HCT116 (cell line): ENCODE measurements at regions not wholly inside any gene's neighbourhood (a gene's known extent, or its start where the extent isn't known, plus 50 kb on each side); places are given as distances from the start of the nearest gene placed in this dataset.

Experiments used
- ATAC-seq: fragments of 200-7000 bp; cut with Tn5 transposase; 2 replicates; pipeline ENCODE4 v1.9.1; 2020; ENCODE audit warnings: mild to moderate bottlenecking, moderate library complexity
- BruUV-seq: library from RNA; stranded (reverse); fragments of 400-500 nt; replicated peaks from 2 replicates; lab custom pipeline; 2021; lab: Mats Ljungman, UMichigan
- CTCF ChIA-PET: fragments of 300-600 bp; sonication (Branson Sonifier 250); formaldehyde crosslinking; loops from one replicate; lab custom pipeline; 2021; ENCODE audit warnings: antibody characterized with exemption; lab: Charles Lee
- POLR2A ChIA-PET: fragments of 300-600, 350-600 bp; sonication (Branson Sonifier 250); formaldehyde crosslinking; loops from one replicate; lab custom pipeline; 2021; ENCODE audit warnings: antibody characterized with exemption; lab: Charles Lee
- RAD21 ChIA-PET, 2 experiments: fragments of 300-600 bp; sonication (Branson Sonifier 250); formaldehyde crosslinking; loops; one replicate each; lab custom pipeline; 2023; ENCODE audit warnings: low total read pairs in 2 of 2; ENCODE audit not compliant: uncharacterized antibody in 2 of 2, unreplicated experiment in 2 of 2, low non-redundant PET in 1 of 2; lab: Charles Lee
- DNase-seq: peaks from one replicate; pipeline ENCODE4 v3.0.0-alpha.2; 2010; ENCODE audit warnings: low read depth, low spot score
- H2AFZ ChIP-seq: fragments of 200-600 bp; shearing (Covaris generic), sonication (generic); 2 replicates; pipeline ENCODE4 v1.6.1; 2017; ENCODE audit warnings: low read depth, mixed run types, mixed read lengths, antibody characterized with exemption, low read length; ENCODE audit not compliant: poor library complexity, severe bottlenecking
- H3K27ac ChIP-seq: 2 replicates; pipeline ENCODE4 v1.5.1; 2012; ENCODE audit warnings: low read depth, low read length
- H3K27me3 ChIP-seq: fragments of 200-600 bp; sonication (generic); 2 replicates; pipeline ENCODE4 v1.6.1; 2016; ENCODE audit warnings: mixed run types, low read length, mixed read lengths; ENCODE audit not compliant: insufficient read depth
- H3K36me3 ChIP-seq, 2 experiments: fragments of 200-500 bp in 1 of 2; fragments of 200-600 bp in 1 of 2; sonication (Bioruptor generic) in 1 of 2; sonication (generic) in 1 of 2; 2 replicates each; pipeline versions ENCODE4 v1.5.1 to v1.6.1; 2014 to 2016; ENCODE audit warnings: low read length in 2 of 2, inconsistent platforms in 1 of 2, mixed read lengths in 1 of 2, mixed run types in 1 of 2; ENCODE audit not compliant: insufficient read depth in 2 of 2, control insufficient read depth in 1 of 2
- H3K4me1 ChIP-seq, 2 experiments: fragments of 200-600 bp in 1 of 2; sonication (generic) in 1 of 2; 2 replicates each; pipeline versions ENCODE4 v1.5.1 to v1.6.1; 2012 to 2017; ENCODE audit warnings: low read length in 2 of 2, inconsistent platforms in 1 of 2, mild to moderate bottlenecking in 1 of 2, mixed read lengths in 1 of 2, mixed run types in 1 of 2, moderate library complexity in 1 of 2; ENCODE audit not compliant: insufficient read depth in 2 of 2, control insufficient read depth in 1 of 2
- H3K4me2 ChIP-seq: fragments of 200-600 bp; sonication (generic); 2 replicates; pipeline ENCODE4 v1.6.1; 2017; ENCODE audit warnings: mixed run types, low read length, mixed read lengths
- H3K4me3 ChIP-seq, 2 experiments: fragments of 200-600 bp in 1 of 2; sonication (generic) in 1 of 2; replicated peaks in 1 of 2; 2 replicates each; pipeline ENCODE4 v1.5.1; 2011 to 2016; ENCODE audit warnings: low read length in 2 of 2, control low read depth in 1 of 2, low read depth in 1 of 2, mild to moderate bottlenecking in 1 of 2, mixed read lengths in 1 of 2, mixed run types in 1 of 2
- H3K79me2 ChIP-seq: fragments of 200-600 bp; sonication (generic); 2 replicates; pipeline ENCODE4 v1.6.1; 2017; ENCODE audit warnings: mild to moderate bottlenecking, mixed run types, low read length, moderate library complexity, mixed read lengths; ENCODE audit not compliant: insufficient read depth
- H3K9ac ChIP-seq: fragments of 200-600 bp; sonication (generic); 2 replicates; pipeline ENCODE4 v1.6.1; 2016; ENCODE audit warnings: low read length, mixed read lengths
- H3K9me2 ChIP-seq: fragments of 200-600 bp; sonication (generic), shearing (Covaris generic); 2 replicates; pipeline ENCODE4 v1.6.1; 2017; ENCODE audit warnings: mixed run types, mild to moderate bottlenecking, moderate library complexity; ENCODE audit not compliant: insufficient read depth
- H3K9me3 ChIP-seq, 2 experiments: fragments of 200-500 bp in 1 of 2; fragments of 200-600 bp in 1 of 2; sonication (Bioruptor generic) in 1 of 2; sonication (generic) in 1 of 2; 2 replicates each; pipeline ENCODE4 v1.6.1; 2014 to 2017; ENCODE audit warnings: low read length in 2 of 2, mixed read lengths in 2 of 2, inconsistent platforms in 1 of 2, low read depth in 1 of 2, mild to moderate bottlenecking in 1 of 2, mixed run types in 1 of 2, moderate library complexity in 1 of 2; ENCODE audit not compliant: control insufficient read depth in 1 of 2, insufficient read depth in 1 of 2
- H4K20me1 ChIP-seq: fragments of 200-600 bp; sonication (generic), shearing (Covaris generic); 2 replicates; pipeline ENCODE4 v1.6.1; 2017; ENCODE audit warnings: mixed run types, mild to moderate bottlenecking, moderate library complexity; ENCODE audit not compliant: insufficient read depth
- CBX3 ChIP-seq: IDR thresholded peaks from 2 replicates; pipeline ENCODE4 v1.6.1; 2012; ENCODE audit warnings: low read depth
- EGR1 ChIP-seq: IDR thresholded peaks from 2 replicates; pipeline ENCODE4 v1.6.1; 2012; ENCODE audit warnings: low read depth
- ELF1 ChIP-seq: IDR thresholded peaks from 2 replicates; pipeline ENCODE4 v1.6.1; 2012; ENCODE audit warnings: low read depth, borderline replicate concordance
- EZH2 ChIP-seq: fragments of 200-600 bp; sonication (generic); IDR thresholded peaks from 2 replicates; pipeline ENCODE4 v1.6.1; 2017; ENCODE audit warnings: antibody characterized with exemption, mixed run types
- EZH2phosphoT487 ChIP-seq: fragments of 200-600 bp; IDR thresholded peaks from 2 replicates; pipeline ENCODE4 v1.6.1; 2018; ENCODE audit warnings: antibody characterized with exemption, borderline replicate concordance
- POLR2A ChIP-seq: IDR thresholded peaks from 2 replicates; pipeline ENCODE4 v1.7.0; 2011; ENCODE audit warnings: borderline replicate concordance; ENCODE audit not compliant: insufficient read depth, insufficient read length; ENCODE audit errors: extremely low read depth
- POLR2AphosphoS5 ChIP-seq: IDR thresholded peaks from 2 replicates; pipeline ENCODE4 v1.6.1; 2011; ENCODE audit warnings: mild to moderate bottlenecking, low read depth, low read length, moderate library complexity
- RAD21 ChIP-seq: IDR thresholded peaks from 2 replicates; pipeline ENCODE4 v1.6.1; 2012; ENCODE audit warnings: low read depth, mild to moderate bottlenecking
- REST ChIP-seq: IDR thresholded peaks from 2 replicates; pipeline ENCODE4 v1.6.1; 2012; ENCODE audit warnings: low read depth
- SIN3A ChIP-seq: IDR thresholded peaks from 2 replicates; pipeline ENCODE4 v1.6.1; 2012; ENCODE audit warnings: low read depth
- SP1 ChIP-seq: IDR thresholded peaks from 2 replicates; pipeline ENCODE4 v1.6.1; 2012; ENCODE audit warnings: low read depth
- SRF ChIP-seq: IDR thresholded peaks from 2 replicates; pipeline ENCODE4 v1.6.1; 2012; ENCODE audit warnings: low read depth
- YY1 ChIP-seq: IDR thresholded peaks from 2 replicates; pipeline ENCODE4 v1.6.1; 2011; ENCODE audit warnings: low read length, low read depth, moderate library complexity, mild to moderate bottlenecking; ENCODE audit not compliant: insufficient replicate concordance; ENCODE audit errors: extremely low read depth
- ZNF274 ChIP-seq: fragments of 200-500 bp; sonication (Bioruptor generic); IDR thresholded peaks from 2 replicates; pipeline ENCODE4 v1.6.1; 2014; ENCODE audit warnings: mild to moderate bottlenecking, low read depth, low read length, inconsistent platforms
- intact Hi-C: fragments of 100-400 bp; cut with micrococcal nuclease; formaldehyde crosslinking; loops from 2 replicates; pipeline ENCODE4 v1.10.0; 2022
- TF ChIP-seq, protein P1 (sequence below): IDR thresholded peaks from 2 replicates; pipeline ENCODE4 v1.6.1; 2011; ENCODE audit warnings: mild to moderate bottlenecking, low read length, moderate library complexity; ENCODE audit not compliant: insufficient replicate concordance; ENCODE audit errors: extremely low read depth
- TF ChIP-seq, protein P2 (sequence below), 3 experiments: fragments of 200-600 bp in 1 of 3; sonication (generic) in 1 of 3; IDR thresholded peaks in 2 of 3; conservative IDR thresholded peaks in 1 of 3; 2 replicates each; pipeline ENCODE4 v1.5.1; 2012 to 2017; ENCODE audit warnings: low read depth in 2 of 3, low read length in 2 of 3, antibody characterized with exemption in 1 of 3, borderline replicate concordance in 1 of 3, control low read depth in 1 of 3, mild to moderate bottlenecking in 1 of 3, mixed read lengths in 1 of 3, mixed run types in 1 of 3, moderate library complexity in 1 of 3; ENCODE audit not compliant: insufficient read depth in 1 of 3

- Histone ChIP-seq H2AFZ (no peak overlapping the region), H3K4me1 (no peaks in the 10 kb centered on the region), H3K36me3 (no peaks in the 10 kb centered on the region), H3K4me3 (no peak overlapping the region), H3K9me3 (no peaks in the 10 kb centered on the region), H3K27me3 (no peaks in the 10 kb centered on the region), H3K79me2 (no peaks in the 10 kb centered on the region), H3K9me2 (no peaks in the 10 kb centered on the region), H4K20me1 (no peaks in the 10 kb centered on the region), H3K9ac (no peak overlapping the region), H3K27ac (no peak overlapping the region), H3K4me2 (no peak overlapping the region)
- RAD21 ChIA-PET: no interaction called here
- CTCF ChIA-PET: no interaction called here
- DNase-seq: no peak
- no peak for TF ChIP-seq ZNF274
- TF ChIP-seq EZH2: no peak
- no peak for TF ChIP-seq EGR1
- TF ChIP-seq SIN3A: no peak
- TF ChIP-seq CBX3: no peak
- TF ChIP-seq, protein P1, sequence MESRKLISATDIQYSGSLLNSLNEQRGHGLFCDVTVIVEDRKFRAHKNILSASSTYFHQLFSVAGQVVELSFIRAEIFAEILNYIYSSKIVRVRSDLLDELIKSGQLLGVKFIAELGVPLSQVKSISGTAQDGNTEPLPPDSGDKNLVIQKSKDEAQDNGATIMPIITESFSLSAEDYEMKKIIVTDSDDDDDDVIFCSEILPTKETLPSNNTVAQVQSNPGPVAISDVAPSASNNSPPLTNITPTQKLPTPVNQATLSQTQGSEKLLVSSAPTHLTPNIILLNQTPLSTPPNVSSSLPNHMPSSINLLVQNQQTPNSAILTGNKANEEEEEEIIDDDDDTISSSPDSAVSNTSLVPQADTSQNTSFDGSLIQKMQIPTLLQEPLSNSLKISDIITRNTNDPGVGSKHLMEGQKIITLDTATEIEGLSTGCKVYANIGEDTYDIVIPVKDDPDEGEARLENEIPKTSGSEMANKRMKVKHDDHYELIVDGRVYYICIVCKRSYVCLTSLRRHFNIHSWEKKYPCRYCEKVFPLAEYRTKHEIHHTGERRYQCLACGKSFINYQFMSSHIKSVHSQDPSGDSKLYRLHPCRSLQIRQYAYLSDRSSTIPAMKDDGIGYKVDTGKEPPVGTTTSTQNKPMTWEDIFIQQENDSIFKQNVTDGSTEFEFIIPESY: no peak
- TF ChIP-seq YY1: no peak
- TF ChIP-seq POLR2AphosphoS5: no peak
- TF ChIP-seq RAD21: no peak
- no peak for TF ChIP-seq REST
- TF ChIP-seq SRF: no peak
- TF ChIP-seq, protein P2, sequence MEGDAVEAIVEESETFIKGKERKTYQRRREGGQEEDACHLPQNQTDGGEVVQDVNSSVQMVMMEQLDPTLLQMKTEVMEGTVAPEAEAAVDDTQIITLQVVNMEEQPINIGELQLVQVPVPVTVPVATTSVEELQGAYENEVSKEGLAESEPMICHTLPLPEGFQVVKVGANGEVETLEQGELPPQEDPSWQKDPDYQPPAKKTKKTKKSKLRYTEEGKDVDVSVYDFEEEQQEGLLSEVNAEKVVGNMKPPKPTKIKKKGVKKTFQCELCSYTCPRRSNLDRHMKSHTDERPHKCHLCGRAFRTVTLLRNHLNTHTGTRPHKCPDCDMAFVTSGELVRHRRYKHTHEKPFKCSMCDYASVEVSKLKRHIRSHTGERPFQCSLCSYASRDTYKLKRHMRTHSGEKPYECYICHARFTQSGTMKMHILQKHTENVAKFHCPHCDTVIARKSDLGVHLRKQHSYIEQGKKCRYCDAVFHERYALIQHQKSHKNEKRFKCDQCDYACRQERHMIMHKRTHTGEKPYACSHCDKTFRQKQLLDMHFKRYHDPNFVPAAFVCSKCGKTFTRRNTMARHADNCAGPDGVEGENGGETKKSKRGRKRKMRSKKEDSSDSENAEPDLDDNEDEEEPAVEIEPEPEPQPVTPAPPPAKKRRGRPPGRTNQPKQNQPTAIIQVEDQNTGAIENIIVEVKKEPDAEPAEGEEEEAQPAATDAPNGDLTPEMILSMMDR (IDR thresholded peaks at IDR 0.05 in 2 of 3, conservative IDR thresholded peaks at IDR 0.05 in 1 of 3; ENCODE audit: borderline replicate concordance in 1 of 3, insufficient read depth in 1 of 3, low read depth in 2 of 3, low read length in 2 of 3): no peak
- no peak for TF ChIP-seq EZH2phosphoT487
- TF ChIP-seq ELF1: no peak
- no peak for TF ChIP-seq SP1
- no peak for TF ChIP-seq POLR2A
- BruUV-seq: no TSS peak
- no peak for ATAC-seq
- intact Hi-C loops: no loop called here
- POLR2A ChIA-PET: no interaction called here
Observed at GRCh38 chr4:157521906-157522305, 301.4 kb downstream of the GRIA2 start.
